NOMO-1 treated with dmso at 0.1 percent for 144 hours (cell line): ENCODE measurements at regions not wholly inside any gene's neighbourhood (a gene's known extent, or its start where the extent isn't known, plus 50 kb on each side); places are given as distances from the start of the nearest gene placed in this dataset.

Source experiments
- DNase-seq: peaks from one replicate; lab custom pipeline; 2025; ENCODE audit not compliant: unreplicated experiment; lab: John Stamatoyannopoulos, UW

- no peak for DNase-seq
Observed at GRCh38 chr20:39800548-39800947, 838.4 kb downstream of the DHX35 start.

GRCh38 chr20:39800111-39800510 is 838.0 kb downstream of the DHX35 start:
- no peak for DNase-seq

GRCh38 chr20:39799366-39799965 is 837.3 kb downstream of the DHX35 start:
- no peak for DNase-seq

- no peak for DNase-seq
Observed at GRCh38 chr20:39795401-39796272, 833.5 kb downstream of the DHX35 start.

GRCh38 chr20:39792334-39792733 is 830.2 kb downstream of the DHX35 start:
- DNase-seq, result no peak

GRCh38 chr20:39789411-39789810 is 827.3 kb downstream of the DHX35 start:
- no peak for DNase-seq

GRCh38 chr20:39785252-39785917 is 823.2 kb downstream of the DHX35 start:
- no peak for DNase-seq

GRCh38 chr20:39784693-39785092 is 822.5 kb downstream of the DHX35 start:
- no peak for DNase-seq

GRCh38 chr20:39778847-39779604 is 816.9 kb downstream of the DHX35 start:
- DNase-seq, result no peak

GRCh38 chr20:39778431-39778830 is 816.3 kb downstream of the DHX35 start:
- DNase-seq, result no peak

- DNase-seq, result no peak
Observed at GRCh38 chr20:39777610-39778009, 815.5 kb downstream of the DHX35 start.

GRCh38 chr20:39775110-39775509 is 813.0 kb downstream of the DHX35 start:
- no peak for DNase-seq

GRCh38 chr20:39773380-39774000 is 811.3 kb downstream of the DHX35 start:
- no peak for DNase-seq

GRCh38 chr20:39767352-39767751 is 805.2 kb downstream of the DHX35 start:
- no peak for DNase-seq

GRCh38 chr20:39766333-39766732 is 804.2 kb downstream of the DHX35 start:
- no peak for DNase-seq

- no peak for DNase-seq
Observed at GRCh38 chr20:39762716-39763115, 800.6 kb downstream of the DHX35 start.

- DNase-seq, result no peak
Observed at GRCh38 chr20:39758876-39759275, 796.7 kb downstream of the DHX35 start.

- no peak for DNase-seq
Observed at GRCh38 chr20:39756828-39757227, 794.7 kb downstream of the DHX35 start.

GRCh38 chr20:39756369-39756768 is 794.2 kb downstream of the DHX35 start:
- DNase-seq, result no peak

- no peak for DNase-seq
Observed at GRCh38 chr20:39752262-39752876, 790.2 kb downstream of the DHX35 start.
